Glutamatergic neuron (in vitro differentiated cells): ENCODE measurements at regions not wholly inside any gene's neighbourhood (a gene's known extent, or its start where the extent isn't known, plus 50 kb on each side); places are given as distances from the start of the nearest gene placed in this dataset.

Experiments
- DNase-seq: peaks from one replicate; pipeline ENCODE4 v3.0.0; 2022
- H3K27ac Mint-ChIP-seq: one replicate; pipeline ENCODE4 v1.8.0; 2020; ENCODE audit warnings: mild to moderate bottlenecking, mixed read lengths, inconsistent platforms; ENCODE audit not compliant: unreplicated experiment
- H3K27me3 Mint-ChIP-seq: one replicate; pipeline ENCODE4 v1.8.0; 2020; ENCODE audit warnings: mild to moderate bottlenecking, moderate library complexity, mixed read lengths, inconsistent platforms; ENCODE audit not compliant: unreplicated experiment
- H3K36me3 Mint-ChIP-seq: one replicate; pipeline ENCODE4 v1.8.0; 2020; ENCODE audit warnings: mild to moderate bottlenecking, mixed read lengths, inconsistent platforms; ENCODE audit not compliant: unreplicated experiment
- H3K4me1 Mint-ChIP-seq: one replicate; pipeline ENCODE4 v1.8.0; 2020; ENCODE audit warnings: mild to moderate bottlenecking, low read depth, mixed read lengths, inconsistent platforms; ENCODE audit not compliant: unreplicated experiment
- H3K4me3 Mint-ChIP-seq: one replicate; pipeline ENCODE4 v1.8.0; 2020; ENCODE audit warnings: mild to moderate bottlenecking, mixed read lengths, inconsistent platforms; ENCODE audit not compliant: unreplicated experiment
- H3K9me3 Mint-ChIP-seq: one replicate; pipeline ENCODE4 v1.8.0; 2020; ENCODE audit warnings: mild to moderate bottlenecking, moderate library complexity, mixed read lengths, inconsistent platforms; ENCODE audit not compliant: unreplicated experiment
- CTCF ChIP-seq: fragments of 200-600 bp; sonication (generic); IDR thresholded peaks from one replicate; pipeline ENCODE4 v1.5.0; 2021; ENCODE audit not compliant: partially characterized antibody, unreplicated experiment

GRCh38 chr3:59404851-59405250 lies 355.0 kb upstream of the CFAP20DC start:
- Mint-ChIP-seq H3K27me3 (no peaks in the 10 kb centered on the region), H3K4me1 (no peaks in the 10 kb centered on the region), H3K27ac (no peak overlapping the region), H3K9me3 (no peaks in the 10 kb centered on the region), H3K36me3 (no peaks in the 10 kb centered on the region), H3K4me3 (no peak overlapping the region)
- DNase-seq = no peak
- TF ChIP-seq CTCF = no peak

- Mint-ChIP-seq H3K4me3 (no peak overlapping the region), H3K9me3 (no peaks in the 10 kb centered on the region), H3K36me3 (no peaks in the 10 kb centered on the region), H3K4me1 (no peaks in the 10 kb centered on the region), H3K27ac (no peak overlapping the region), H3K27me3 (no peaks in the 10 kb centered on the region)
- TF ChIP-seq CTCF = no peak
- DNase-seq = no peak
Observed at GRCh38 chr3:59404064-59404463, 354.2 kb upstream of the CFAP20DC start.

DNA sequence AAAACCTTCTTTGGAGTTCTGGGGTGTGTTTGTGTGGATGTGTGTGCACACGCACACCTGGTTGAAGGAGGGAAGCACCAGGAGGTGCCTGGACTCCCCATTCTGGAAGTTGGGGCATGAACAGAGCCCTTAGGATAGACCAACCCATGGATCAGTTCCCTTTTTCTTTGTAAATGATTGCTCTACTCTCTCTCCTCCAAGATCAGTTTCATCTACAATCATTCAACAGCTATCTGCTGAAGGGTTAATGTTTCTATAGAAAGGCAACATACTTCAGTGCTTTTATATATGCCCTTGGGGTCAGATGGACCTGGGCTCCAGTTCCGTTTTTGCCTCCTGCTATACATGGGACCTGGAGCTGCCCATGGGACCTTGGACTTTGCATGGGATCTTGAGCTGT lies 352.1 kb upstream of the CFAP20DC start:
- peaks cover 3% of the 10 kb centered on the region for H3K27me3 Mint-ChIP-seq
- H3K36me3 Mint-ChIP-seq = peaks cover 4% of the 10 kb centered on the region
- peaks cover 6% of the 10 kb centered on the region for H3K9me3 Mint-ChIP-seq
- no peak overlapping the region for H3K4me3 Mint-ChIP-seq
- H3K4me1 Mint-ChIP-seq = no peaks in the 10 kb centered on the region
- no peak overlapping the region for H3K27ac Mint-ChIP-seq
- TF ChIP-seq CTCF = no peak
- DNase-seq = no peak

- no peak overlapping the region for H3K27ac Mint-ChIP-seq
Observed at GRCh38 chr3:59392116-59392515, 342.3 kb upstream of the CFAP20DC start.

GRCh38 chr3:59391131-59391530 lies 341.3 kb upstream of the CFAP20DC start:
- no peak for TF ChIP-seq CTCF
- H3K4me3 Mint-ChIP-seq = no peak overlapping the region
- H3K27ac Mint-ChIP-seq = no peak overlapping the region
- no peaks in the 10 kb centered on the region for H3K27me3 Mint-ChIP-seq
- H3K4me1 Mint-ChIP-seq = no peaks in the 10 kb centered on the region
- H3K36me3 Mint-ChIP-seq = peaks cover under 1% of the 10 kb centered on the region
- DNase-seq = no peak
- no peaks in the 10 kb centered on the region for H3K9me3 Mint-ChIP-seq

More at GRCh38 chr3:59392116-59392515, 342.3 kb upstream of the CFAP20DC start:
- no peaks in the 10 kb centered on the region for H3K27me3 Mint-ChIP-seq
- DNase-seq = no peak
- no peaks in the 10 kb centered on the region for H3K4me1 Mint-ChIP-seq
- H3K9me3 Mint-ChIP-seq = no peaks in the 10 kb centered on the region
- peaks cover 6% of the 10 kb centered on the region for H3K36me3 Mint-ChIP-seq
- no peak overlapping the region for H3K4me3 Mint-ChIP-seq
- no peak for TF ChIP-seq CTCF
